Breast epithelium (tissue), 4 donors: ENCODE measurements at regions not wholly inside any gene's neighbourhood (a gene's known extent, or its start where the extent isn't known, plus 50 kb on each side); places are given as distances from the start of the nearest gene placed in this dataset.

ENCODE experiments used
- DNase-seq, 2 donors: peaks; one replicate each; pipeline ENCODE4 v3.0.0-alpha.2; 2019; ENCODE audit warnings: low spot score in 2 of 2
- H3K27ac ChIP-seq, 2 donors: fragments of 200-600 bp; sonication (generic) in 1 of 2; one replicate each; pipeline ENCODE4 v1.5.1; 2016 to 2019; ENCODE audit warnings: mild to moderate bottlenecking in 1 of 2
- H3K27me3 ChIP-seq, 2 donors: fragments of 200-600 bp; sonication (generic) in 1 of 2; one replicate each; pipeline versions ENCODE4 v1.5.1 to v1.6.0; 2017 to 2019; ENCODE audit warnings: control low read depth in 1 of 2, mild to moderate bottlenecking in 1 of 2
- H3K36me3 ChIP-seq: fragments of 200-600 bp; one replicate; pipeline ENCODE4 v1.5.1; 2019
- H3K4me1 ChIP-seq, 2 donors: fragments of 200-600 bp; sonication (generic); one replicate each; pipeline ENCODE4 v1.5.1; 2016 to 2019; ENCODE audit warnings: control low read depth in 1 of 2
- H3K4me3 ChIP-seq, 3 donors: fragments of 200-600 bp; sonication (generic); 1 replicate in 2 of 3; 2 replicates in 1 of 3; pipeline ENCODE4 v1.5.1; 2016 to 2019; ENCODE audit warnings: mild to moderate bottlenecking in 3 of 3, moderate library complexity in 2 of 3
- H3K9me3 ChIP-seq, 2 donors: fragments of 200-600 bp; sonication (generic) in 1 of 2; one replicate each; pipeline ENCODE4 v1.5.1; 2016 to 2019; ENCODE audit warnings: control low read depth in 1 of 2
- POLR2A ChIP-seq: fragments of 450-650 bp; IDR thresholded peaks from one replicate; pipeline ENCODE4 v1.6.1; 2016; ENCODE audit warnings: antibody characterized with exemption, mild to moderate bottlenecking, moderate library complexity
- POLR2AphosphoS5 ChIP-seq, 3 donors: sonication (generic); formaldehyde crosslinking; IDR thresholded peaks; one replicate each; pipeline ENCODE4 v1.6.1; 2017; ENCODE audit warnings: antibody characterized with exemption in 3 of 3
- intact Hi-C: fragments of 100-400 bp; cut with DNase I; formaldehyde crosslinking; loops from one replicate; pipeline ENCODE4 v1.15.1; 2023; ENCODE audit warnings: low total_unique reads
- TF ChIP-seq, protein P1 (sequence below), 3 donors: fragments of 450-650 bp; IDR thresholded peaks; one replicate each; pipeline ENCODE4 v1.5.1; 2016 to 2017; ENCODE audit warnings: antibody characterized with exemption in 3 of 3, mild to moderate bottlenecking in 3 of 3, moderate library complexity in 3 of 3

DNA sequence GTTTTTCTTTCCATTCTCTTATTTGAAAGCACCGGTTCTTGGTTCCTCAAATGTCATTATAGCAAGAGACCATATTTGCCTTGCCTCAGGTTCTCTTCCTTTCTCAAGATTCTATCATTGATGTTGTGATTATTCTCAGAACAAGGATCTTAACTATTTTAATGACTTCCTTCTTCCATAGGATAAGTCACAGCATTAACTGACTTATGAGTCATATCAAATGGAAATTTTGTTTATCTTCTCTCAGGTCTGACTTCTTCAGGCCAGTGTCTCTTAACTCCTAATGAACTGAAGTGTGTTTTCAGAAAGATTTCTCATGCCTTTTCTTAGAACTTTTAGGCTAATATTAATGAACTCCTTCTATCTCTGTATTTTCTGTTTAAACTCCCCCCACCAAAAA, 794.6 kb upstream of the LRRN3 start:
- DNase-seq: no peak
- Histone ChIP-seq H3K27me3 (no peaks in the 10 kb centered on the region), H3K36me3 (no peaks in the 10 kb centered on the region), H3K9me3 (no peaks in the 10 kb centered on the region), H3K4me1 (no peaks in the 10 kb centered on the region), H3K27ac (no peak overlapping the region), H3K4me3 (no peak overlapping the region)
- intact Hi-C loops: no loop called here
- no peak for TF ChIP-seq POLR2AphosphoS5 (IDR thresholded peaks at IDR 0.05)
- no peak for TF ChIP-seq POLR2A
- TF ChIP-seq, protein P1, sequence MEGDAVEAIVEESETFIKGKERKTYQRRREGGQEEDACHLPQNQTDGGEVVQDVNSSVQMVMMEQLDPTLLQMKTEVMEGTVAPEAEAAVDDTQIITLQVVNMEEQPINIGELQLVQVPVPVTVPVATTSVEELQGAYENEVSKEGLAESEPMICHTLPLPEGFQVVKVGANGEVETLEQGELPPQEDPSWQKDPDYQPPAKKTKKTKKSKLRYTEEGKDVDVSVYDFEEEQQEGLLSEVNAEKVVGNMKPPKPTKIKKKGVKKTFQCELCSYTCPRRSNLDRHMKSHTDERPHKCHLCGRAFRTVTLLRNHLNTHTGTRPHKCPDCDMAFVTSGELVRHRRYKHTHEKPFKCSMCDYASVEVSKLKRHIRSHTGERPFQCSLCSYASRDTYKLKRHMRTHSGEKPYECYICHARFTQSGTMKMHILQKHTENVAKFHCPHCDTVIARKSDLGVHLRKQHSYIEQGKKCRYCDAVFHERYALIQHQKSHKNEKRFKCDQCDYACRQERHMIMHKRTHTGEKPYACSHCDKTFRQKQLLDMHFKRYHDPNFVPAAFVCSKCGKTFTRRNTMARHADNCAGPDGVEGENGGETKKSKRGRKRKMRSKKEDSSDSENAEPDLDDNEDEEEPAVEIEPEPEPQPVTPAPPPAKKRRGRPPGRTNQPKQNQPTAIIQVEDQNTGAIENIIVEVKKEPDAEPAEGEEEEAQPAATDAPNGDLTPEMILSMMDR (IDR thresholded peaks at IDR 0.05): no peak

DNA sequence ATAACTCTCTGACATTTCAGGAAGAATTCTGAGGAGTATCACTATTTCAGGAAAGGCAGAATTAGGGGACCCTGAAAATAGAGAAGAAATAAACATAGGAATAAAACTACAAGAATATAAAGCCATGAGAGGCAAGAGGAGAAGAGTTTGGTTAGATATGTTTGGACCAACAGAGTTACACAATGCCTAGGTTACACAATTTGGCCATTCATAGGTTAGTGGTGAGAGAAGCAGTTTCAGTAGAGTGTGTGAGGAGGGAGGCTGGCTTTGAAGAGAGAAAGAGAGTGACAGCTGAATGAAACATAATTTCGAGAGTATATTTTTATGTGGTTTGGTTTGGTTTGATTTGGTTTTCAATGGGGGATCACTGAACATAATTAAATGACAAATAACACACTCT, 783.2 kb upstream of the LRRN3 start:
- Histone ChIP-seq H3K9me3 (no peaks in the 10 kb centered on the region), H3K4me3 (no peak overlapping the region), H3K36me3 (no peaks in the 10 kb centered on the region), H3K4me1 (no peaks in the 10 kb centered on the region), H3K27me3 (no peaks in the 10 kb centered on the region), H3K27ac (no peak overlapping the region)
- TF ChIP-seq POLR2A (no peak), POLR2AphosphoS5 (IDR thresholded peaks at IDR 0.05) (no peak)
- TF ChIP-seq, protein P1 (IDR thresholded peaks at IDR 0.05): no peak
- intact Hi-C loops: no loop called here
- no peak for DNase-seq

DNA sequence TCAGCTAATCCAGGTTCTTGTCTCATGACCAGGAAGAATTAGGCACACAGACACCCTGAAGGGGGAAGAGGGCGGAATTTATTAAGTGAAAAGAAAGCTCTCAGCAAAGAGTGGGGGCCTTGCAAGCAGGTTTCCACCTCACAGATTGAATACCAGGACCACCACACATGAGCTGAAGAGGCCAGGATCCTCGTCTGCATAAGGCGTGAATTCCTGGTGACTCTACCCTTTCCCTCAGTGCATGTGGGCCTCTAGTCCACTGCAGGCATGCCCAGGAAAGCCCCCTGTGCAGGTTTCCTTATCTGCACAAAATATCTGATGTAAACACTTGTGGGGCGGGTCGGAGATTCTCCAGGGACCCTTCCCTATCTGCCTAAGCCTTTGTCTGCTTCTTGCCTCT, 782.1 kb upstream of the LRRN3 start:
- TF ChIP-seq, protein P1 (IDR thresholded peaks at IDR 0.05): no peak
- TF ChIP-seq POLR2A: no peak
- TF ChIP-seq POLR2AphosphoS5 (IDR thresholded peaks at IDR 0.05): no peak
- intact Hi-C loops: no loop called here
- no peaks in the 10 kb centered on the region for H3K9me3 ChIP-seq

DNA sequence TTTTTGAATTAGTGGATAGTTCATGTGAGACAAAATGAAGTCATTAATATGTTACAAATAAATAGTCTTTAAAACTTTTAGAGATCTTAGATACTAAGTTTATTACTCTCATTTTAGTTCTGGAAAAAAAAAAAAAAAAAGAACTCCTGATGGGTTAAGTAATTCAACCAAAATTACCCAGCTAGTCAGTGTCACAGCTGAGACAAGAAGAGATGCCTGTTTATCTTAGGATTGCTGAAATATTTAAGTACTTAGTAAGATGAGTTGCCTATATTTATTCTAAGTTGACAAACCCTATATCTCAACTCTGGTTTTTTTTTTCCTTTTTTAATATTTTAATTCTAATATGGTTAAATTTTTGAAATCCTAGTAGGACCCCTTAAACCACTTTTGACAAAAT, 781.0 kb upstream of the LRRN3 start:
- Histone ChIP-seq H3K4me3 (no peak overlapping the region), H3K27me3 (no peaks in the 10 kb centered on the region), H3K4me1 (no peaks in the 10 kb centered on the region), H3K9me3 (no peaks in the 10 kb centered on the region), H3K36me3 (no peaks in the 10 kb centered on the region), H3K27ac (no peak overlapping the region)
- DNase-seq: no peak
- TF ChIP-seq, protein P1 (IDR thresholded peaks at IDR 0.05): no peak
- TF ChIP-seq POLR2A (no peak), POLR2AphosphoS5 (IDR thresholded peaks at IDR 0.05) (no peak)
- intact Hi-C loops: no loop called here

More for the DNA sequence above, 782.1 kb upstream of the LRRN3 start:
- Histone ChIP-seq H3K4me1 (no peaks in the 10 kb centered on the region), H3K36me3 (no peaks in the 10 kb centered on the region), H3K27ac (no peak overlapping the region), H3K4me3 (no peak overlapping the region), H3K27me3 (no peaks in the 10 kb centered on the region)
- no peak for DNase-seq

DNA sequence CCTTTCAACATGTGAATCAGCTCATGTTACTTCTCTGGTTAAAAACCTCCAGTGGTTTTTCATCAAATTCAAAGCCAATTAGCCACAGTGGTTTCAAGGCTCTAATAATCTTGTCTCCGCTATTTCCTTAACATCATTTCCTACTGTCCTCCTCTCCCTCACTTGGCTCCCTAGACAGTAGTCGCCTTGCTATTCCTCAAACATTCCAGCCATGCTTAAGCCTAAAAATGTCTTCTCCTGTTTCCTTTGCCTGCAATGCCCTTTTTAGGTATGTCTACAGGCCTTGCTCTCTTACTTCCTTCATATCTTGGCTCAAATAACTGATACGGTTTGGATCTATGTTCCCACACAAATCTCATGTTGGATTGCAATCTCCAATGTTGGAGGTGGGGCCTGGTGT, 779.4 kb upstream of the LRRN3 start:
- DNase-seq: no peak
- Histone ChIP-seq H3K4me3 (no peak overlapping the region), H3K4me1 (no peaks in the 10 kb centered on the region), H3K9me3 (no peaks in the 10 kb centered on the region), H3K36me3 (no peaks in the 10 kb centered on the region), H3K27me3 (no peaks in the 10 kb centered on the region), H3K27ac (no peak overlapping the region)
- TF ChIP-seq, protein P1 (IDR thresholded peaks at IDR 0.05): no peak
- TF ChIP-seq POLR2AphosphoS5 (IDR thresholded peaks at IDR 0.05) (no peak), POLR2A (no peak)
- intact Hi-C loops: no loop called here
